GM10266 (cell line): ENCODE measurements at regions not wholly inside any gene's neighbourhood (a gene's known extent, or its start where the extent isn't known, plus 50 kb on each side); places are given as distances from the start of the nearest gene placed in this dataset.

Source experiments
- DNase-seq: peaks from one replicate; pipeline ENCODE4 v3.0.0; 2012; ENCODE audit errors: extremely low spot score
- CTCF ChIP-seq: IDR thresholded peaks from 2 replicates; pipeline ENCODE4 v1.5.1; 2012; ENCODE audit warnings: mild to moderate bottlenecking, low read depth; ENCODE audit not compliant: control insufficient read depth, insufficient read depth; ENCODE audit errors: missing control alignments

- no peak for TF ChIP-seq CTCF
These were observed 164.4 kb downstream of the CAND1 start for GRCh38 chr12:67433385-67434175.

GRCh38 chr12:67434671-67435370, 165.7 kb downstream of the CAND1 start:
- no peak for TF ChIP-seq CTCF
- DNase-seq = no peak

More at GRCh38 chr12:67433385-67434175, 164.4 kb downstream of the CAND1 start:
- no peak for DNase-seq

- TF ChIP-seq CTCF = no peak
- DNase-seq = no peak
These were observed 167.1 kb downstream of the CAND1 start for GRCh38 chr12:67436230-67436629.

- DNase-seq = no peak
- TF ChIP-seq CTCF = no peak
These were observed 167.9 kb downstream of the CAND1 start for GRCh38 chr12:67437011-67437410.

GRCh38 chr12:67439611-67440010, 170.5 kb downstream of the CAND1 start:
- no peak for TF ChIP-seq CTCF
- no peak for DNase-seq

- peak; percentile 72 for TF ChIP-seq CTCF
- DNase-seq = peak; percentile 40
These were observed 172.7 kb downstream of the CAND1 start for GRCh38 chr12:67441736-67442346.
